Type B pancreatic cell (in vitro differentiated cells): ENCODE measurements at regions not wholly inside any gene's neighbourhood (a gene's known extent, or its start where the extent isn't known, plus 50 kb on each side); places are given as distances from the start of the nearest gene placed in this dataset.

Experiments
- DNase-seq: peaks from one replicate; pipeline ENCODE4 v3.0.0; 2021; ENCODE audit warnings: mixed read lengths; ENCODE audit not compliant: unreplicated experiment; ENCODE audit errors: extremely low spot score
- H3K27ac Mint-ChIP-seq: 2 replicates; pipeline ENCODE4 v1.8.0; 2021; ENCODE audit warnings: mild to moderate bottlenecking, mixed read lengths
- H3K27me3 Mint-ChIP-seq: 2 replicates; pipeline ENCODE4 v1.8.0; 2021; ENCODE audit warnings: mixed read lengths
- H3K36me3 Mint-ChIP-seq: 2 replicates; pipeline ENCODE4 v1.8.0; 2021; ENCODE audit warnings: mixed read lengths
- H3K4me1 Mint-ChIP-seq: one replicate; pipeline ENCODE4 v1.8.0; 2021; ENCODE audit warnings: mixed read lengths; ENCODE audit not compliant: unreplicated experiment
- H3K4me3 Mint-ChIP-seq: 2 replicates; pipeline ENCODE4 v1.8.0; 2021; ENCODE audit warnings: mild to moderate bottlenecking, mixed read lengths
- H3K9me3 Mint-ChIP-seq: 2 replicates; pipeline ENCODE4 v1.8.0; 2021; ENCODE audit warnings: mixed read lengths
- TF ChIP-seq, protein P1 (sequence below): fragments of 200-600 bp; sonication (generic); conservative IDR thresholded peaks from 2 replicates; pipeline ENCODE4 v1.5.0; 2021; ENCODE audit warnings: antibody characterized with exemption, mild to moderate bottlenecking

DNA sequence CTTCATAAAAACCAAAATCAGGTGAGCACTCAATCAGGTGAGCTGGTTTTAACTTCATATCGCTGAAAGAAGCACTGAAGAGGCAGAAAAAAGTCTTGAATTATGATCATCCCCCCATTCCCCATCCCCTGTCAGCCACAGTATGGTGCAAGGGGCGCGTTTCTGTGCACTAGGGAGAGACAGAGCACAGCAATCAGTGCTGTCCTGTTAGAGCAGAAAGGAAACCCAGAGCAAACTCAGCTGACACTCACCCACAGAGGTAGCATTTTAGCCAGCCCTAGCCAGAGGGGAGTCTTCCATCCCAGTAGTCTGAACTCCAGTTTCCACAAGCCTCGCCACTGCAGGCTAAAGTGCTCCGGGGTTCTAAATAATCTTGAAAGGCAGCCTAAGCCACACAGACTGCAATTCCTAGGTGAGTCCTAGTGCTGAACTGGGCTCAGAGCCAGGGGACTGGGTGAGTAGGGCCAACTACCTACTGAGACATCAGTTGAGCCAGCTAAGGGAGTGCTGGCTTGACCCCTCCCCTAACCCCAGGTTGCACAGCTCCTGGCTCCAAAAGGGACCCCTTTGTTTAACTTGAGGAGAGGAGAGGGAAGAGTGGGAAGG lies 1352.6 kb upstream of the GJE1 start:
- Mint-ChIP-seq H3K4me1 (peaks cover 4% of the 10 kb centered on the region), H3K36me3 (no peaks in the 10 kb centered on the region), H3K27me3 (no peaks in the 10 kb centered on the region), H3K9me3 (no peaks in the 10 kb centered on the region), H3K4me3 (no peak overlapping the region), H3K27ac (no peak overlapping the region)
- no peak for DNase-seq
- TF ChIP-seq, protein P1, sequence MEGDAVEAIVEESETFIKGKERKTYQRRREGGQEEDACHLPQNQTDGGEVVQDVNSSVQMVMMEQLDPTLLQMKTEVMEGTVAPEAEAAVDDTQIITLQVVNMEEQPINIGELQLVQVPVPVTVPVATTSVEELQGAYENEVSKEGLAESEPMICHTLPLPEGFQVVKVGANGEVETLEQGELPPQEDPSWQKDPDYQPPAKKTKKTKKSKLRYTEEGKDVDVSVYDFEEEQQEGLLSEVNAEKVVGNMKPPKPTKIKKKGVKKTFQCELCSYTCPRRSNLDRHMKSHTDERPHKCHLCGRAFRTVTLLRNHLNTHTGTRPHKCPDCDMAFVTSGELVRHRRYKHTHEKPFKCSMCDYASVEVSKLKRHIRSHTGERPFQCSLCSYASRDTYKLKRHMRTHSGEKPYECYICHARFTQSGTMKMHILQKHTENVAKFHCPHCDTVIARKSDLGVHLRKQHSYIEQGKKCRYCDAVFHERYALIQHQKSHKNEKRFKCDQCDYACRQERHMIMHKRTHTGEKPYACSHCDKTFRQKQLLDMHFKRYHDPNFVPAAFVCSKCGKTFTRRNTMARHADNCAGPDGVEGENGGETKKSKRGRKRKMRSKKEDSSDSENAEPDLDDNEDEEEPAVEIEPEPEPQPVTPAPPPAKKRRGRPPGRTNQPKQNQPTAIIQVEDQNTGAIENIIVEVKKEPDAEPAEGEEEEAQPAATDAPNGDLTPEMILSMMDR = no peak

DNA sequence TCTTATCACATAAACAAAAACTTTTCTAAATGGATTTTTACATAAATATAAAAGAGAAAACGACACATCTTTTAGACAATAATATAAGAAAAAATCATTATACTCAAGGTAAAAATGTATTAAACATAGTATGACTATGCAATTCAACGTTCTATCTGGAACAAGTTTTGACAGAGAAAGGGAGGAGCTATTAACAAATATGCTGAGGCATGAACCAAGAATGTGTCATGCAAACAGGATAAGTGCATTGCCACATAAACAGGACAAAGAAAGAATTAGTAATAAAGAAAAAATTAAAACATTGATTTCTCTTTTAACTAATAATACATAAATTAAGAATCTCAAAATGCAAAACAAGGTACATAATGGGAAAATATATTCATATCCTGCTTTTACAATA lies 1353.4 kb upstream of the GJE1 start:
- Mint-ChIP-seq H3K27me3 (no peaks in the 10 kb centered on the region), H3K4me3 (no peak overlapping the region), H3K27ac (no peak overlapping the region), H3K4me1 (peaks cover under 1% of the 10 kb centered on the region), H3K9me3 (no peaks in the 10 kb centered on the region), H3K36me3 (no peaks in the 10 kb centered on the region)
- TF ChIP-seq, protein P1 = no peak
- no peak for DNase-seq

DNA sequence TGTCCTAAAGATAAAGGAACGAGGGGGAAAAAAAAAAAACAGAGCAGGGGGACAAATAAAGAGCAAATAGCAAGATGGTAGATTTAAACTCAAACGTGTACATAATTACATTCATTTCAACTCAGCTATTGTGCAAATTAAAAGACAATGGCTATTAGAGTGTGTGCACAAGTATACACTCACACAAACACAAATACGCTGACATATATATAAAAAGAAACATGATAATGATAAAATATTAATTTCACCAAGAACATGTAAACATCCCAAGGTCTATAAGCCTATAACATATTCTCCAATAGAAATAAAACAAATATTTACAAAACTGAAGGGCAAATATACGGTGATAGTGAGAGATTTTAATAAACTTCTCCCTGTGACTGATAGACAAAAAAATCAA lies 1354.9 kb upstream of the GJE1 start:
- Mint-ChIP-seq H3K4me1 (no peaks in the 10 kb centered on the region), H3K4me3 (no peak overlapping the region), H3K27me3 (no peaks in the 10 kb centered on the region), H3K36me3 (no peaks in the 10 kb centered on the region), H3K9me3 (no peaks in the 10 kb centered on the region), H3K27ac (no peak overlapping the region)
- no peak for DNase-seq
- TF ChIP-seq, protein P1 = no peak

DNA sequence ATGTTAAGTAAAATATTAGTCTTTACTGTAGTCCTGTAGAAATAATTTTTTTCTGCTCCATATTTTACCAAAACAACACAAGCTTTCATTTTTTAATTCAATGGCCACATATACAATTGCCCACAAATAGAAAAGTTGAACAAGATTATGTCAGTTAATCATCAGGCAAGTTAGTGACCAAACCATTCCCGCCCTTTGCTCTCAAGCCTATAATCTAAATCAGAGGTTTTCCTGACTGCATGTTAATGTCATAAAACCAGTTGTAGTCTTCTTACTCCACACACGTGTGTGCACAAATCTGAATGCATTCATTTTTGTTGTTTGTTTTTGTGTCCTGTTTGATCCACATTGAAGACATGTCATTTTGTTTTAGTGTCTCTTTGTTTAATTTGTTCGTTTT lies 1357.7 kb upstream of the GJE1 start:
- Mint-ChIP-seq H3K4me1 (no peaks in the 10 kb centered on the region), H3K27me3 (no peaks in the 10 kb centered on the region), H3K4me3 (no peak overlapping the region), H3K9me3 (no peaks in the 10 kb centered on the region), H3K27ac (no peak overlapping the region), H3K36me3 (no peaks in the 10 kb centered on the region)
- TF ChIP-seq, protein P1 = no peak
- no peak for DNase-seq

DNA sequence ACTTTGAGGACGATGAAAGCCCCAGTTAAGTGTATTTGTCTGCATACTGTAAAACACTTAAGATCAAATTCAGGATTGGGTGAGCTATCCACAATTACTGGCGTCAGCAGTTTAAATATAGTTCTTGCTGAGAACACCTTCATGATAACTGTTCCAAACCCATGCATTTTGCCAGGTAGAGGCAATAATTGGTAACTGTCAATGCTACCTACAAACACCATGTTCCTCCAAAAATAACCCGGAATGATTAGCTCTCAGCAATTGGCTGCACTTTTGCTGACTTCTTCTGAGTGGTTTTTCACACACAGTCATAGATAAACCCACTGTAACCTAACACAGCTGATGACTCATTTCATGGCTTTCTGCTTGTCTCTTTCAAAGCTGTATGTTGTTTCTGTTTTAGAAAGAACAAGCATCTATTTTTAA lies 1358.6 kb upstream of the GJE1 start:
- Mint-ChIP-seq H3K36me3 (no peaks in the 10 kb centered on the region), H3K27ac (no peak overlapping the region), H3K4me3 (no peak overlapping the region), H3K27me3 (no peaks in the 10 kb centered on the region), H3K4me1 (no peaks in the 10 kb centered on the region), H3K9me3 (no peaks in the 10 kb centered on the region)
- TF ChIP-seq, protein P1 = no peak
- no peak for DNase-seq

DNA sequence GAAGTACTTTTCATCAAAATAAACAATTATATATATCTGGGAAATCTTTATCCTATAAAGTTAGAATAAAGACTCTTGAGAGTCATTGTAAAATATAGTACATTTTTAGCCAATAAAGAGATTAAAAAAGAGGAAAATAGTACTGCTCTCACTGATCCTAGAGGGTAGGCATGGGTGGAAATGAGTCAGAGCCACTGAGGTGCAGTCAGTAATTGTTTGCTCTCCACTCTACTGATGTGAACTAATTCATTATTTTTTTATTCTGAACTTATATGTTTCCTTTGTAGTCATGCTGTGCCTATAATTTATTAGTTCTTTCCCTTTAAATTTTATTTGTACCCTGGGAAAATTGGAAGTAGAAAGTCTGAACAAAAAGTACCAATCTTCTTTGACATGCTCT lies 1359.4 kb upstream of the GJE1 start:
- H3K27ac Mint-ChIP-seq = no peak overlapping the region
- TF ChIP-seq, protein P1 = no peak
- H3K9me3 Mint-ChIP-seq = peaks cover 2% of the 10 kb centered on the region
- no peak overlapping the region for H3K4me3 Mint-ChIP-seq
- no peaks in the 10 kb centered on the region for H3K36me3 Mint-ChIP-seq
- no peaks in the 10 kb centered on the region for H3K27me3 Mint-ChIP-seq
- DNase-seq = no peak
- no peaks in the 10 kb centered on the region for H3K4me1 Mint-ChIP-seq
